ENCODE measurements at regions not wholly inside any gene's neighbourhood (a gene's known extent, or its start where the extent isn't known, plus 50 kb on each side); places are given as distances from the start of the nearest gene placed in this dataset.

GRCh38 chr4:111400741-111401140 lies 744.5 kb upstream of the FAM241A start:
- no peak for TF ChIP-seq CTCF (IDR thresholded peaks at IDR 0.05)
- no peak for TF ChIP-seq POLR2AphosphoS5 (IDR thresholded peaks at IDR 0.05)
- TF ChIP-seq POLR2A (IDR thresholded peaks at IDR 0.05), result no peak
- TF ChIP-seq EP300 (IDR thresholded peaks at IDR 0.05), result no peak
